ENCODE measurements at regions not wholly inside any gene's neighbourhood (a gene's known extent, or its start where the extent isn't known, plus 50 kb on each side); places are given as distances from the start of the nearest gene placed in this dataset.
"Not testable (repeated sequence)": the region's sequence is repeated elsewhere in the genome, so short reads cannot be mapped to it uniquely, and the experiment has no call there.

DNA sequence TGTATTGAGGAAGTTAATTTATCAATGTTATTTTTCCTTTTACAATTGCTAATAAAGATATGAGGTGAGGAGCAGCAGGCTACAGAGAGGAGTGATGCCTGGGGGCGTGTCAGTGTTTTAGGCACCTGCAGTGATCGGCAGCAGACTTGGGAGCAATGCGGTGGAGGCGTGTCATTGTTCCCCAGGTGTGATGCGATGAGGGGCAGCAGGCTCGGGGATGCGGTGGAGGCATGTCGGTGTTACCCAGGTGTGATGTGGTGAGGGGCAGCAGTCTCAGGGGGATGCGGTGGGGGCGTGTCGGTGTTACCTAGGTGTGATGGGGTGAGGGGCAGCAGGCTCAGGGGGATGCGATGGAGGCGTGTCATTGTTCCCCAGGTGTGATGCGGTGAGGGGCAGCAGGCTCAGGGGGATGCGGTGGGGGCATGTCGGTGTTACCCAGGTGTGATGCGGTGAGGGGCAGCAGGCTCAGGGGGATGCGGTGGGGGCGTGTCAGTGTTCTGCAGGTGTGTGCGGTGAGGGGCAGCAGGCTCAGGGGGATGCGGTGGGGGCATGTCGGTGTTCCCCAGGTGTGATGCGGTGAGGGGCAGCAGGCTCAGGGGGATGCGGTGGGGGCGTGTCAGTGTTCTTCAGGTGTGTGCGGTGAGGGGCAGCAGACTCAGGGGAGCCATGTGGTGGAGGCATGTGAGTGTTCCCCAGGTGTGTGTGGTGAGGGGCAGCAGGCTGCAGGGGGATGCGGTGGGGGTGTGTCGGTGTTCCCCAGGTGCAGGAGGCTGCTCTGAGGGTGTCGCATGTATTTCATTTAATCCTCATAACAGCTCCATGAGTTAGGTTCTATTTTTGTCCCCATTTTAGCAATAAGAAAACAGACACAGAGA, 186.2 kb upstream of the GOLGA6L22 start:
- H3K9me3 Mint-ChIP-seq (ENCODE audit: unreplicated experiment); H3K36me3 ChIP-seq (ENCODE audit: control insufficient read depth, insufficient read depth, low read length); H3K27ac Mint-ChIP-seq (ENCODE audit: unreplicated experiment); H3K4me3 ChIP-seq (ENCODE audit: low read depth, low read length); DNase-seq; H3K36me3 Mint-ChIP-seq (ENCODE audit: insufficient read depth, unreplicated experiment); H3K4me3 Mint-ChIP-seq (ENCODE audit: unreplicated experiment); intact Hi-C loops (cut with micrococcal nuclease; ENCODE audit: unreplicated experiment); H3K4me1 ChIP-seq; H3K4me1 Mint-ChIP-seq (ENCODE audit: low read depth, unreplicated experiment); BruUV-seq (replicated peaks); CTCF ChIA-PET; H3K27me3 ChIP-seq (replicated peaks; ENCODE audit: control insufficient read depth, insufficient read depth, low read length); H3K9me3 ChIP-seq; H3K27me3 Mint-ChIP-seq (ENCODE audit: insufficient read depth, unreplicated experiment); POLR2A ChIA-PET: not testable (repeated sequence)

DNA sequence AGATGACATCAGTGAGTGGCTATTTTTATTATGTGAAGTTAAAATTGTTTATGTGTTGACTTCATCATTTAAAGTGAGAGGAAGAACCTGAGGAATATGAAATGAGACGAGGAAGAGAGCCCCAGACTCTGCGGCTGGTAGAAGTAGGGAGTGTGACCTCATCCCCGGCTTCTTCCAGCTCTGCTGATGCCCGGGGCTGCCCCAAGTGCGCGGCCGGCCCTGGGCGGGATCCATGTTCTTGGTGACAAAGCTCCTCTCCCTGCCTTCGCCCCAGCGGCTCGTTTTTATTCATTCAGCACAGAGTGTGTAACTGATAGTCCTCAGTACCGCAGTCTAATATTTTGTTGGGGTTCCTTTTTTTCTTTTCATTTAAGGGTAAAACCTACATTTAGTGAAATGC, 185.5 kb upstream of the GOLGA6L22 start:
- H3K4me3 Mint-ChIP-seq (ENCODE audit: unreplicated experiment); H3K27ac Mint-ChIP-seq (ENCODE audit: unreplicated experiment); intact Hi-C loops (cut with micrococcal nuclease; ENCODE audit: unreplicated experiment); H3K9me3 ChIP-seq; H3K9me3 Mint-ChIP-seq (ENCODE audit: unreplicated experiment); DNase-seq; H3K27me3 Mint-ChIP-seq (ENCODE audit: insufficient read depth, unreplicated experiment); H3K36me3 ChIP-seq (ENCODE audit: control insufficient read depth, insufficient read depth, low read length); H3K4me3 ChIP-seq (ENCODE audit: low read depth, low read length); H3K36me3 Mint-ChIP-seq (ENCODE audit: insufficient read depth, unreplicated experiment); POLR2A ChIA-PET; H3K4me1 ChIP-seq; H3K4me1 Mint-ChIP-seq (ENCODE audit: low read depth, unreplicated experiment); H3K27me3 ChIP-seq (replicated peaks; ENCODE audit: control insufficient read depth, insufficient read depth, low read length); BruUV-seq (replicated peaks); CTCF ChIA-PET: not testable (repeated sequence)

DNA sequence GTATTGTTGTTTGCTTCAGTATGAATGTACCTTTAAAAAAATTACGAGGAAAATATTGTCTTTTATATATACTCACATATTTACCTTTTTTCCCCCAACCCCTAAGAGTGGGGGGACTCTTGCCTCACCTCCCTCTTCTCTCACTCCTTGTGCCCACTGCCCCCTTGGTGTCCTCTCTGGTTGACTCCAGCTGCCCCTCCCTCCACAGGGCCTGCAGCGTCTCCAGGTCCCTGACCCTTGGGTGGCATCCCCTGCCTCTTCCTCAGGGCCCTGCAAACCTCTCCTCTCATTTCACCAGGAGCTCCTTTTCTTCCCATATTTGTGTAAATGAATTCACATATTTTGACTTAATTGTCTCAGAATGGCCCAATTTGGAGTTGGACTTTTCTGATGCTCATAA, 184.3 kb upstream of the GOLGA6L22 start:
- H3K27me3 Mint-ChIP-seq (ENCODE audit: insufficient read depth, unreplicated experiment); POLR2A ChIA-PET; H3K4me3 ChIP-seq (ENCODE audit: low read depth, low read length); CTCF ChIA-PET; H3K9me3 ChIP-seq; H3K4me1 ChIP-seq; H3K4me1 Mint-ChIP-seq (ENCODE audit: low read depth, unreplicated experiment); DNase-seq; intact Hi-C loops (cut with micrococcal nuclease; ENCODE audit: unreplicated experiment); H3K36me3 Mint-ChIP-seq (ENCODE audit: insufficient read depth, unreplicated experiment); H3K36me3 ChIP-seq (ENCODE audit: control insufficient read depth, insufficient read depth, low read length); H3K27me3 ChIP-seq (replicated peaks; ENCODE audit: control insufficient read depth, insufficient read depth, low read length); H3K9me3 Mint-ChIP-seq (ENCODE audit: unreplicated experiment); H3K27ac Mint-ChIP-seq (ENCODE audit: unreplicated experiment); H3K4me3 Mint-ChIP-seq (ENCODE audit: unreplicated experiment); BruUV-seq (replicated peaks): not testable (repeated sequence)

DNA sequence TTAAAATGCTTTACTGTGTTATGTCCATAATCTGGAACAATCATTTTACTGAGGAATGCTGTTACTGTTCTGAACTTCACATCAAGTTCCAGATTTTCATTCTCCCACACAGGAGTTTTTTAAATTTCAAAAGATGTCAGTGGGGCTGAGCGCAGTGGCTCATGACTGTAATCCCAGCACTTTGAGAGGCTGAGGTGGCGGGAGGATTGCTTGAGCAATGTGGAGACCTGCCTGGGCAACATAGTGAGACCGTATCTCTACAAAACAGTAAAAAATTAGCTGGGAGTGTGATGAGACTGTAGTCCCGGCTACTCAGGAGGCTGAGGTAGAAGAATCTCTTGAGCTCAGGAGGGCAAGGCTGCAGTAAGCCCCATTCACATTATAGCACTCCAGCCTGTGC, 177.9 kb upstream of the GOLGA6L22 start:
- H3K27me3 ChIP-seq (replicated peaks; ENCODE audit: control insufficient read depth, insufficient read depth, low read length); H3K9me3 ChIP-seq; H3K4me1 Mint-ChIP-seq (ENCODE audit: low read depth, unreplicated experiment): not testable (repeated sequence)

DNA sequence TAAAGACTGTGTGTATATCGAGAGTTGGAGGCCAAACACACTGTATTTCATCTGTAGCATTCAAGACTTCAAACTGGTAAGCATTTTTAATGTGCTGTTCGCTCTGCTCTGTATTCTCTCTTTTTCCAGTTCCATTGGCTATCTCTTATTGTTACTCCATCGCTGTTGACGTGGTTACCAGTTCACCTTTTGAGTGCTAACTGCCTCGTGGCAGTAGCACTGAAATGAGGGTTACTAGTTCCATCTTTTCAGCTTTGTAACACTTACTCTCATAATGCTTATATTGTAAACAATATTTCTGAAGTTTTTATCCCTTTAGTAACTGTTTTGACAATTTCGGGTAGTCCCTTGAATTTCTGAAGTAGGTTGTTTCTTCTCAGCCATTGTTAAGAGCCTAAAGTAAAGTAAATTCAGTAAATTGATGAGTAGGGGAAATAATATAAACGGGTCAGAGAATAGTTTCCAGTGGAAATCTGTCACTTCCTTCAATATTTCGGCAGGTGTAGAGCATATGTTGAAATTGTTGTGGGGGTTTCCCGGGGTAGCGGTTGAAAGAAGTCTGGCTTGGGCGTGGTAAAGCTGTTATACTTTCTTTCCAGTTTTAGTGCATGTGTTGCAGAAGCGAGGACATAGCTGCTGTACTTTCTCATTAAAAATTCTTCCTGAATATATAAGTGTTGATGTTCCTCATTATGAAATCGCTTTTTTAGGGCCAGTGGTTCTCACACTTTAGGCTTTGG, 175.7 kb upstream of the GOLGA6L22 start:
- POLR2A ChIA-PET; H3K36me3 ChIP-seq (ENCODE audit: control insufficient read depth, insufficient read depth, low read length): not testable (repeated sequence)

More for the DNA sequence above, 177.9 kb upstream of the GOLGA6L22 start:
- H3K36me3 ChIP-seq (ENCODE audit: control insufficient read depth, insufficient read depth, low read length); H3K27ac Mint-ChIP-seq (ENCODE audit: unreplicated experiment); H3K9me3 Mint-ChIP-seq (ENCODE audit: unreplicated experiment); BruUV-seq (replicated peaks); intact Hi-C loops (cut with micrococcal nuclease; ENCODE audit: unreplicated experiment); DNase-seq; H3K27me3 Mint-ChIP-seq (ENCODE audit: insufficient read depth, unreplicated experiment); H3K4me3 ChIP-seq (ENCODE audit: low read depth, low read length); H3K4me1 ChIP-seq; H3K4me3 Mint-ChIP-seq (ENCODE audit: unreplicated experiment); CTCF ChIA-PET; POLR2A ChIA-PET; H3K36me3 Mint-ChIP-seq (ENCODE audit: insufficient read depth, unreplicated experiment): not testable (repeated sequence)

DNA sequence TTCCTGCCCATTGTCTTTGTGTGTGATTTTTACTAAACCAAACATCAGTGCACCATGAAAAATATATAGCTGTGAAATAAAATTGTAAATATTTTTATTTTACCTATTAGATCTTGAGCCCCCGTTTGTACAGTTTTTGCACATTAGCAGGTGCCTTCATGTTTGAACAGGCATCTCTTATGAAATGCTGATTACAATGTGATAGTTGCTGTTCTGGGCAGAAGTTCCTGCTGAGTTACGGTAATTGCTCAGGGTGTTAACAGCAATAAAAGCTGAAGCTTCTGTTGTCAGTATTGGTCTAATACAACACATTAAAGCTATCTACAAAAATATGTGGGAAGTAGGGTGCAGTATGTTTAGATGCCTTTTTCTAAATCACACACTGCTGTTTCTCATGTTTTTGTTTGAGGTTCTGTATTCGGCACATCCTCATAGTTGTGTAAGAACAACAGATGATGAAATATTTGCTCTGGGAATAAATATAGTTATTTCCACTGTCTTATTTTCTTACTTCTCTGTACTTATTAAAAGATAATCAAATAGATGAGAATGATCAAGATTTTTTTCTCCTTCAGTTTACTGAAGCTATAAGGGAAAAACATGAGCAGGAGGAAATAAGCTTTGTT, 173.8 kb upstream of the GOLGA6L22 start:
- H3K36me3 Mint-ChIP-seq (ENCODE audit: insufficient read depth, unreplicated experiment); intact Hi-C loops (cut with micrococcal nuclease; ENCODE audit: unreplicated experiment); DNase-seq; H3K4me3 Mint-ChIP-seq (ENCODE audit: unreplicated experiment); H3K9me3 ChIP-seq; H3K9me3 Mint-ChIP-seq (ENCODE audit: unreplicated experiment); BruUV-seq (replicated peaks); H3K4me1 ChIP-seq; H3K36me3 ChIP-seq (ENCODE audit: control insufficient read depth, insufficient read depth, low read length); POLR2A ChIA-PET; H3K27me3 ChIP-seq (replicated peaks; ENCODE audit: control insufficient read depth, insufficient read depth, low read length); H3K4me1 Mint-ChIP-seq (ENCODE audit: low read depth, unreplicated experiment); CTCF ChIA-PET; H3K27ac Mint-ChIP-seq (ENCODE audit: unreplicated experiment); H3K4me3 ChIP-seq (ENCODE audit: low read depth, low read length); H3K27me3 Mint-ChIP-seq (ENCODE audit: insufficient read depth, unreplicated experiment): not testable (repeated sequence)

More for the DNA sequence above, 175.7 kb upstream of the GOLGA6L22 start:
- H3K9me3 Mint-ChIP-seq (ENCODE audit: unreplicated experiment); H3K4me3 Mint-ChIP-seq (ENCODE audit: unreplicated experiment); H3K4me3 ChIP-seq (ENCODE audit: low read depth, low read length); H3K9me3 ChIP-seq; BruUV-seq (replicated peaks); H3K27me3 Mint-ChIP-seq (ENCODE audit: insufficient read depth, unreplicated experiment); H3K27ac Mint-ChIP-seq (ENCODE audit: unreplicated experiment); H3K36me3 Mint-ChIP-seq (ENCODE audit: insufficient read depth, unreplicated experiment); H3K4me1 ChIP-seq; H3K27me3 ChIP-seq (replicated peaks; ENCODE audit: control insufficient read depth, insufficient read depth, low read length); DNase-seq; intact Hi-C loops (cut with micrococcal nuclease; ENCODE audit: unreplicated experiment); CTCF ChIA-PET; H3K4me1 Mint-ChIP-seq (ENCODE audit: low read depth, unreplicated experiment): not testable (repeated sequence)

DNA sequence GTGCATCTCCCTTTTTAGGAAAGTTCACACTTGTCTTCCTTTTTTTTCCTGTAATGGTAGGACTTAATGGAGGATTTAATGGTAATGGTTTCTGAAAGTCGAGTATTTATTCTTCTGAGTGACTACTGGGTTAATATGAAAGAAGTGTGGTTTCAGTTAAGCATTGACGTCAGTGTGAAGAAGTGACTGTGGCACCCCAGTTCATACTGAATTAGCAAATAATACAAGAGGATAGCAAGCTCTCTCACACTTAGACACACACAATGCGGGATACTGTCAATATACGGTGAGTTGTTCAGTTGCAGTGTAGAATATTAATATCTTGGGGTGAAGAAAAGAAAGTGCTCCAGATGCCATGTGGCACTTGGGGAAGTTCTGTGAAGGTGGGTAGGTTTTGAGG, 167.6 kb upstream of the GOLGA6L22 start:
- H3K36me3 Mint-ChIP-seq (ENCODE audit: insufficient read depth, unreplicated experiment); H3K27ac Mint-ChIP-seq (ENCODE audit: unreplicated experiment); H3K9me3 ChIP-seq; H3K4me3 ChIP-seq (ENCODE audit: low read depth, low read length); DNase-seq; H3K4me1 Mint-ChIP-seq (ENCODE audit: low read depth, unreplicated experiment); BruUV-seq (replicated peaks); POLR2A ChIA-PET; H3K36me3 ChIP-seq (ENCODE audit: control insufficient read depth, insufficient read depth, low read length); H3K27me3 ChIP-seq (replicated peaks; ENCODE audit: control insufficient read depth, insufficient read depth, low read length); H3K27me3 Mint-ChIP-seq (ENCODE audit: insufficient read depth, unreplicated experiment); H3K9me3 Mint-ChIP-seq (ENCODE audit: unreplicated experiment); intact Hi-C loops (cut with micrococcal nuclease; ENCODE audit: unreplicated experiment); CTCF ChIA-PET; H3K4me3 Mint-ChIP-seq (ENCODE audit: unreplicated experiment); H3K4me1 ChIP-seq: not testable (repeated sequence)

All from Caco-2 (cell line).